ENCODE measurements at regions not wholly inside any gene's neighbourhood (a gene's known extent, or its start where the extent isn't known, plus 50 kb on each side); places are given as distances from the start of the nearest gene placed in this dataset.

GRCh38 chr5:86864051-86864450, 246.3 kb downstream of the COX7C start:
- H3K4me3 ChIP-seq (ENCODE audit: low read length), result no peak overlapping the region
- H3K79me2 ChIP-seq (replicated peaks; ENCODE audit: insufficient read depth, low read length), result peaks cover 3% of the 10 kb centered on the region
- H3K9ac ChIP-seq (ENCODE audit: low read length), result no peak overlapping the region
- no peaks in the 10 kb centered on the region for H3K36me3 ChIP-seq (ENCODE audit: insufficient read depth, low read length)
- H3K9me3 ChIP-seq (ENCODE audit: low read length), result no peaks in the 10 kb centered on the region
- H4K20me1 ChIP-seq (ENCODE audit: insufficient read depth), result no peaks in the 10 kb centered on the region
- no peak overlapping the region for H2AFZ ChIP-seq (ENCODE audit: low read depth, low read length)
- H3K27ac ChIP-seq (ENCODE audit: low read length), result peak overlapping the region; percentile 56
- H3F3A ChIP-seq (ENCODE audit: insufficient read depth, low read length, poor library complexity, severe bottlenecking), result peaks cover 3% of the 10 kb centered on the region
- H3K9me2 ChIP-seq (ENCODE audit: insufficient read depth, low read length), result no peaks in the 10 kb centered on the region
- no peak overlapping the region for H3K4me2 ChIP-seq (ENCODE audit: low read length)
- H3K27me3 ChIP-seq (ENCODE audit: insufficient read depth, low read depth, low read length), result no peaks in the 10 kb centered on the region
- TF ChIP-seq, protein P1, sequence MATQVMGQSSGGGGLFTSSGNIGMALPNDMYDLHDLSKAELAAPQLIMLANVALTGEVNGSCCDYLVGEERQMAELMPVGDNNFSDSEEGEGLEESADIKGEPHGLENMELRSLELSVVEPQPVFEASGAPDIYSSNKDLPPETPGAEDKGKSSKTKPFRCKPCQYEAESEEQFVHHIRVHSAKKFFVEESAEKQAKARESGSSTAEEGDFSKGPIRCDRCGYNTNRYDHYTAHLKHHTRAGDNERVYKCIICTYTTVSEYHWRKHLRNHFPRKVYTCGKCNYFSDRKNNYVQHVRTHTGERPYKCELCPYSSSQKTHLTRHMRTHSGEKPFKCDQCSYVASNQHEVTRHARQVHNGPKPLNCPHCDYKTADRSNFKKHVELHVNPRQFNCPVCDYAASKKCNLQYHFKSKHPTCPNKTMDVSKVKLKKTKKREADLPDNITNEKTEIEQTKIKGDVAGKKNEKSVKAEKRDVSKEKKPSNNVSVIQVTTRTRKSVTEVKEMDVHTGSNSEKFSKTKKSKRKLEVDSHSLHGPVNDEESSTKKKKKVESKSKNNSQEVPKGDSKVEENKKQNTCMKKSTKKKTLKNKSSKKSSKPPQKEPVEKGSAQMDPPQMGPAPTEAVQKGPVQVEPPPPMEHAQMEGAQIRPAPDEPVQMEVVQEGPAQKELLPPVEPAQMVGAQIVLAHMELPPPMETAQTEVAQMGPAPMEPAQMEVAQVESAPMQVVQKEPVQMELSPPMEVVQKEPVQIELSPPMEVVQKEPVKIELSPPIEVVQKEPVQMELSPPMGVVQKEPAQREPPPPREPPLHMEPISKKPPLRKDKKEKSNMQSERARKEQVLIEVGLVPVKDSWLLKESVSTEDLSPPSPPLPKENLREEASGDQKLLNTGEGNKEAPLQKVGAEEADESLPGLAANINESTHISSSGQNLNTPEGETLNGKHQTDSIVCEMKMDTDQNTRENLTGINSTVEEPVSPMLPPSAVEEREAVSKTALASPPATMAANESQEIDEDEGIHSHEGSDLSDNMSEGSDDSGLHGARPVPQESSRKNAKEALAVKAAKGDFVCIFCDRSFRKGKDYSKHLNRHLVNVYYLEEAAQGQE (IDR thresholded peaks at IDR 0.05; ENCODE audit: borderline replicate concordance), result no peak
- TF ChIP-seq EP300 (conservative IDR thresholded peaks at IDR 0.05; ENCODE audit: poor library complexity, severe bottlenecking), result no peak
- TF ChIP-seq SMC3 (conservative IDR thresholded peaks at IDR 0.05; ENCODE audit: poor library complexity), result no peak
- TF ChIP-seq TAF1 (IDR thresholded peaks at IDR 0.05; ENCODE audit: low read depth), result no peak
- TF ChIP-seq RAD21 (conservative IDR thresholded peaks at IDR 0.05), result no peak
- TF ChIP-seq, protein P2, sequence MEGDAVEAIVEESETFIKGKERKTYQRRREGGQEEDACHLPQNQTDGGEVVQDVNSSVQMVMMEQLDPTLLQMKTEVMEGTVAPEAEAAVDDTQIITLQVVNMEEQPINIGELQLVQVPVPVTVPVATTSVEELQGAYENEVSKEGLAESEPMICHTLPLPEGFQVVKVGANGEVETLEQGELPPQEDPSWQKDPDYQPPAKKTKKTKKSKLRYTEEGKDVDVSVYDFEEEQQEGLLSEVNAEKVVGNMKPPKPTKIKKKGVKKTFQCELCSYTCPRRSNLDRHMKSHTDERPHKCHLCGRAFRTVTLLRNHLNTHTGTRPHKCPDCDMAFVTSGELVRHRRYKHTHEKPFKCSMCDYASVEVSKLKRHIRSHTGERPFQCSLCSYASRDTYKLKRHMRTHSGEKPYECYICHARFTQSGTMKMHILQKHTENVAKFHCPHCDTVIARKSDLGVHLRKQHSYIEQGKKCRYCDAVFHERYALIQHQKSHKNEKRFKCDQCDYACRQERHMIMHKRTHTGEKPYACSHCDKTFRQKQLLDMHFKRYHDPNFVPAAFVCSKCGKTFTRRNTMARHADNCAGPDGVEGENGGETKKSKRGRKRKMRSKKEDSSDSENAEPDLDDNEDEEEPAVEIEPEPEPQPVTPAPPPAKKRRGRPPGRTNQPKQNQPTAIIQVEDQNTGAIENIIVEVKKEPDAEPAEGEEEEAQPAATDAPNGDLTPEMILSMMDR (IDR thresholded peaks at IDR 0.05; ENCODE audit: poor library complexity, severe bottlenecking), result no peak
- no peak for TF ChIP-seq EZH2 (IDR thresholded peaks at IDR 0.05; ENCODE audit: borderline replicate concordance, insufficient read depth, low read length, poor library complexity, severe bottlenecking)
- no peak for TF ChIP-seq POLR2AphosphoS5 (IDR thresholded peaks at IDR 0.05)
- TF ChIP-seq MXI1 (conservative IDR thresholded peaks at IDR 0.05; ENCODE audit: poor library complexity, severe bottlenecking), result no peak

GRCh38 chr5:86865256-86865785, 247.6 kb downstream of the COX7C start:
- Histone ChIP-seq H3K9me2 (ENCODE audit: insufficient read depth, low read length) (no peaks in the 10 kb centered on the region), H3K27ac (ENCODE audit: low read length) (peak overlapping the region; percentile 56), H3K4me2 (ENCODE audit: low read length) (peak overlapping the region; percentile 12), H3K9ac (ENCODE audit: low read length) (no peak overlapping the region), H3K36me3 (ENCODE audit: insufficient read depth, low read length) (no peaks in the 10 kb centered on the region), H3F3A (ENCODE audit: insufficient read depth, low read length, poor library complexity, severe bottlenecking) (peaks cover 3% of the 10 kb centered on the region), H3K79me2 (replicated peaks; ENCODE audit: insufficient read depth, low read length) (peaks cover 3% of the 10 kb centered on the region), H3K4me3 (ENCODE audit: low read length) (peak overlapping the region; percentile 17), H3K27me3 (ENCODE audit: insufficient read depth, low read depth, low read length) (no peaks in the 10 kb centered on the region), H3K9me3 (ENCODE audit: low read length) (no peaks in the 10 kb centered on the region), H2AFZ (ENCODE audit: low read depth, low read length) (no peak overlapping the region), H4K20me1 (ENCODE audit: insufficient read depth) (no peaks in the 10 kb centered on the region)
- peak; percentile 39 for TF ChIP-seq POLR2AphosphoS5 (IDR thresholded peaks at IDR 0.05)
- TF ChIP-seq, protein P2 (IDR thresholded peaks at IDR 0.05; ENCODE audit: poor library complexity, severe bottlenecking), result no peak

All from neural cell (in vitro differentiated cells).